GM12878 (cell line): ENCODE measurements at regions not wholly inside any gene's neighbourhood (a gene's known extent, or its start where the extent isn't known, plus 50 kb on each side); places are given as distances from the start of the nearest gene placed in this dataset.

Experiments
- ATAC-seq: fragments of 200-7000 bp; cut with Tn5 transposase; 3 replicates; pipeline ENCODE4 v1.9.1; 2020; ENCODE audit warnings: mild to moderate bottlenecking, moderate library complexity
- BruUV-seq: library from RNA; stranded (reverse); fragments of 400-500 nt; replicated peaks from 2 replicates; lab custom pipeline; 2021; lab: Mats Ljungman, UMichigan
- CTCF ChIA-PET: fragments of 300-600 bp; sonication (Branson Sonifier 250); formaldehyde crosslinking; extraction: SDS; loops from one replicate; lab custom pipeline; 2021; ENCODE audit warnings: inconsistent platforms; lab: Yijun Ruan, JAX
- POLR2A ChIA-PET: fragments of 350-600 bp; formaldehyde crosslinking; extraction: SDS; loops from one replicate; lab custom pipeline; 2021; ENCODE audit warnings: inconsistent platforms; lab: Charles Lee
- RAD21 ChIA-PET: fragments of 300-600 bp; sonication (Branson Sonifier 250); formaldehyde crosslinking; loops from one replicate; lab custom pipeline; 2023; ENCODE audit warnings: antibody characterized with exemption; ENCODE audit not compliant: unreplicated experiment; lab: Charles Lee
- SMC1A ChIA-PET: fragments of 300-600 bp; sonication (Branson Sonifier 250); formaldehyde crosslinking; loops from one replicate; lab custom pipeline; 2023; ENCODE audit not compliant: unreplicated experiment, uncharacterized antibody; lab: Charles Lee
- DNase-seq: peaks from one replicate; pipeline ENCODE4 v3.0.0-alpha.2; 2011; ENCODE audit warnings: low read depth, low spot score
- FAIRE-seq: peaks from 3 replicates; lab custom pipeline; 2011; peaks lifted over from hg19 to GRCh38; lab: Jason Lieb, UNC
- H2AFZ ChIP-seq: 2 replicates; pipeline ENCODE4 v1.6.0; 2011; ENCODE audit warnings: low read depth, low read length, control low read depth; ENCODE audit not compliant: control insufficient read depth
- H3K27ac ChIP-seq: 2 replicates; pipeline ENCODE4 v1.5.1; 2011; ENCODE audit warnings: control low read depth; ENCODE audit not compliant: control insufficient read depth, insufficient read depth
- H3K27me3 ChIP-seq, 2 experiments: replicated peaks in 1 of 2; 2 replicates each; pipeline versions ENCODE4 v1.6.0 to v1.6.1; 2011; ENCODE audit warnings: low read length in 1 of 2; ENCODE audit not compliant: control insufficient read depth in 2 of 2, insufficient read depth in 2 of 2
- H3K36me3 ChIP-seq, 2 experiments: 2 replicates each; pipeline ENCODE4 v1.5.1; 2011; ENCODE audit warnings: low read length in 1 of 2; ENCODE audit not compliant: control insufficient read depth in 2 of 2, insufficient read depth in 2 of 2
- H3K4me1 ChIP-seq: 2 replicates; pipeline ENCODE4 v1.6.1; 2011; ENCODE audit warnings: mild to moderate bottlenecking, low read length, moderate library complexity, mixed read lengths; ENCODE audit not compliant: control insufficient read depth, insufficient read depth
- H3K4me2 ChIP-seq: 2 replicates; pipeline ENCODE4 v1.6.0; 2011; ENCODE audit warnings: control low read depth; ENCODE audit not compliant: control insufficient read depth, insufficient read depth
- H3K4me3 ChIP-seq: fragments of 200-600 bp; sonication (generic); 2 replicates; pipeline ENCODE4 v1.5.1; 2016
- H3K79me2 ChIP-seq: 2 replicates; pipeline ENCODE4 v1.6.0; 2011; ENCODE audit warnings: low read length; ENCODE audit not compliant: control insufficient read depth, insufficient read depth
- H3K9ac ChIP-seq: 2 replicates; pipeline ENCODE4 v1.8.0; 2011; ENCODE audit warnings: low read length, control low read depth, mixed read lengths; ENCODE audit not compliant: control insufficient read depth, insufficient read depth
- H3K9me3 ChIP-seq: replicated peaks from 3 replicates; pipeline ENCODE4 v1.5.1; 2011; ENCODE audit warnings: mild to moderate bottlenecking, low read length; ENCODE audit not compliant: control insufficient read depth, insufficient read depth
- H4K20me1 ChIP-seq: 2 replicates; pipeline ENCODE4 v1.6.0; 2011; ENCODE audit not compliant: control insufficient read depth, insufficient read depth
- BMI1 ChIP-seq: fragments of 450-650 bp; IDR thresholded peaks from 2 replicates; pipeline ENCODE4 v1.6.1; 2016; ENCODE audit warnings: mild to moderate bottlenecking, moderate library complexity, borderline replicate concordance
- CBFB ChIP-seq: IDR thresholded peaks from 2 replicates; pipeline ENCODE4 v1.6.1; 2016; ENCODE audit warnings: antibody characterized with exemption, low read depth
- CREM ChIP-seq: IDR thresholded peaks from 2 replicates; pipeline ENCODE4 v1.6.1; 2014; ENCODE audit warnings: antibody characterized with exemption, low read depth
- EED ChIP-seq: sonication (generic); IDR thresholded peaks from 2 replicates; pipeline ENCODE4 v1.6.1; 2016; ENCODE audit warnings: antibody characterized with exemption, low read depth
- ETV6 ChIP-seq, 2 experiments: fragments of 450-650 bp in 1 of 2; IDR thresholded peaks in 1 of 2; conservative IDR thresholded peaks in 1 of 2; 2 replicates each; pipeline ENCODE4 v1.6.1; 2014; ENCODE audit warnings: antibody characterized with exemption in 1 of 2, borderline replicate concordance in 1 of 2, low read depth in 1 of 2, mild to moderate bottlenecking in 1 of 2, moderate library complexity in 1 of 2
- FOXM1 ChIP-seq: IDR thresholded peaks from 2 replicates; pipeline ENCODE4 v1.6.1; 2012; ENCODE audit warnings: low read depth, mild to moderate bottlenecking, inconsistent platforms, low read length, moderate library complexity
- IKZF1 ChIP-seq: fragments of 450-650 bp; conservative IDR thresholded peaks from 2 replicates; pipeline ENCODE4 v1.6.1; 2017; ENCODE audit warnings: antibody characterized with exemption, mild to moderate bottlenecking
- MEF2A ChIP-seq: IDR thresholded peaks from 2 replicates; pipeline ENCODE4 v1.6.1; 2011; ENCODE audit warnings: low read depth, mild to moderate bottlenecking, low read length, moderate library complexity; ENCODE audit not compliant: insufficient read depth
- MTA2 ChIP-seq: fragments of 450-650 bp; IDR thresholded peaks from 2 replicates; pipeline ENCODE4 v1.6.1; 2016; ENCODE audit warnings: low read depth, mild to moderate bottlenecking, moderate library complexity
- NFYB ChIP-seq: IDR thresholded peaks from 2 replicates; pipeline ENCODE4 v1.6.1; 2011; ENCODE audit warnings: low read depth, mild to moderate bottlenecking, low read length, improper control_type of control experiment, moderate library complexity; ENCODE audit not compliant: insufficient read depth
- RUNX3 ChIP-seq: IDR thresholded peaks from 2 replicates; pipeline ENCODE4 v1.6.1; 2012; ENCODE audit warnings: low read length, inconsistent platforms
- SUZ12 ChIP-seq: fragments of 200-600 bp; sonication (generic); IDR thresholded peaks from one replicate; pipeline ENCODE4 v1.6.1; 2018; ENCODE audit warnings: antibody characterized with exemption, mild to moderate bottlenecking; ENCODE audit not compliant: unreplicated experiment
- TARDBP ChIP-seq: IDR thresholded peaks from 2 replicates; pipeline ENCODE4 v1.6.1; 2016; ENCODE audit warnings: borderline replicate concordance
- TCF7 ChIP-seq: IDR thresholded peaks from 2 replicates; pipeline ENCODE4 v1.6.1; 2014; ENCODE audit warnings: antibody characterized with exemption, borderline replicate concordance
- YBX1 ChIP-seq: fragments of 450-650 bp; IDR thresholded peaks from 2 replicates; pipeline ENCODE4 v1.6.1; 2016; ENCODE audit warnings: antibody characterized with exemption
- ZNF384 ChIP-seq: IDR thresholded peaks from 2 replicates; pipeline ENCODE4 v1.6.1; 2012; ENCODE audit warnings: low read depth, mild to moderate bottlenecking, low read length, improper control_type of control experiment, borderline replicate concordance
- WGBS: methylation state at CpG from one replicate; pipeline ENCODE4 v1.1.6; 2016; ENCODE audit warnings: low lambda C conversion rate; ENCODE audit not compliant: insufficient replicate concordance, insufficient coverage; ENCODE audit errors: missing lambda C conversion rate; 5-methylcytosine and 5-hydroxymethylcytosine counted together
- in situ Hi-C: fragments of 300-500 bp; cut with MboI; formaldehyde crosslinking; loops from 9 replicates; pipeline ENCODE4 v1.14.3; 2018; ENCODE audit warnings: mixed read lengths
- intact Hi-C: fragments of 100-400 bp; cut with micrococcal nuclease; formaldehyde crosslinking; loops from one replicate; pipeline ENCODE4 v1.14.2; 2022; ENCODE audit not compliant: unreplicated experiment

DNA sequence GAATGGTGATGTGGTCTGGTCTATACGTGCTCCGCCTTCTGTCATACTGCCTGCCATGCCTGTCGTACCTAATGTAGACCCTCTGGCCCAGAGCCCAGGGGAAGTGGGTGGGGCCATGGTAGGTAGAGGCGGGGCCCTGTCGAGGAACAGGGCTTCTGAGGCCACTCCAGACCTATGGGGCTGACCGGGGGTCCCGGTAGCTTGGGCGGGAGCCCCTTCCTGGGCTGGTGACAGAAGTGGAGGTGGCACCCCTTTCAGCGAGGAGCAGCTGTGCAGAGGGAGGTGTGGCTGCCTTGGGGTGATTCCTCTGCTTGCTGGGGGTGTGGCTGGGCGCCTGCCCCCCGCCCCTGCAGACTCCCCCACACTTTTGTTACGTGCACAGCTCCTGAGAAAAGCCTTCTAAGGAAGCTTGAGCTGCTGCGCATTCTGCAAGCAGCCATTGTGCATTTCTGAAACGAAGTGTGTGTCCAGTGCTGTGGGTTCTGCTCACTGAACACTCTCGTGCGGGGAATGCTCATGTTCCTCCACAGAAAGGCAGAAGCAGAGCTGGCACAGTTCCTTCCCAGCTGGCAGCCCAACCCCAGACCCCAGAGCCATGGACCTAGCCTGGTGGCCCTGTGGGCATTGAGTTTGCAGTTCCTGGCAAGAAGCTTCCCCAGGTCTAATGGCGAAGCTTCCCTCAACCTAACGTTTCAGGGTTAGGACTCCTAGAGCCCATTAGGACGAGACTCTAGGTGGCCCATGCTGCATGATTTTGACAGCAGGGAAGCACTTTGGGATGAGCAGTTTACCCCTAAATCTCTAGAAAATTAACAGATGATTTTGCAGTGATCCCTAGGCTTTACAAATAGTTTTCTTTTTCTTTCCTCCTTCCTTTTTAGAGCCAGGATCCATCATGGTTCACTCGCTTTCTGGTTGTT is 72.7 kb upstream of the HGFAC start (continued):
- no peak for TF ChIP-seq ZNF384

DNA sequence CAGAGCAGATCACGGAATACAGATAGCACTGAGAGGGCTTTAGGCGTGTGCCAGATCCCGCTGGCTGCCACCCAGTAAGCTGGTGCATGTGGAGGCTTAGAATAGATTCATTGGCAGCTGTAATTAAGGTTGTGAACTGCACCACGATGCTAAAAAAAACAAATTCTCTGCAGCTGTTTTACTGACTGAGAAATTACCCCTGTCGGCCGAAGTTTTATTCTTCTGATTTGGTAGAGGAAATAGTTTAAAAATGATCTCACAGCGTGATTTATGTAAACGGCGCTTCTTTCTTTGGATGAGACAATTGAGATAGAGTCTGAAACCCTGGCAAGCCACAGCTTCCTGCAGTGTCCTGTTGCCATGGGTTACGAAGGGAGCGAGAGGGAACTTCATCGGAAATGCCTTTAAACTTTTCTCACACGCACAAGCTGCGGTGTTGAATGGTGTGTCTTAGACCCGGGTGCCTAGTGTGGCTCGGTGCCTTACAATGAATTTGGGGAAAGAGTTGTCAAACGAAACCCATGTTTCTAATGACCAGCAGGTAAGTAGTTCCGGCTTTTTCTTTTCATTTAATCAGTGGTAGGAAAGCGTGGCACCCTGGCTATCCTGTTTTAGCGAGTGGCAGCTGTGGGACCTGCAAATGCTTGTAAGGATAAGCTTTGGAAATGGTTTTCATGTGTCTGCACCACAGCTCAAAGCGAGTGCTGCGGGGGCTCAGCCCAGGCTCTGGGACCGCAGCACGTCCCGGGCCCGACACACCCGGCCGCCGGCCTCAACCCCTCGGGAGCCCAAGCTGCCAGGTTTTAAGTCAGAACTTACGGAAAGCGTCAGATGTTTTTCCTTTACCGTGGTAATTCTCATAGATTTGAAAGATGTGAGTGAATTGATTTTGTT is 71.7 kb upstream of the HGFAC start:
- ChIA-PET CTCF (interaction anchor here (0.6 to 2.5 kb wide), 8 partner anchors 9 to 110 kb away, joined by 3 to 10 read pairs (median 4); partner anchors contain the start of gene HGFAC), RAD21 (interaction anchor here (1.5 kb wide), 1 partner anchor 229 kb away, joined by 3 read pairs; no protein-coding TSS in a partner anchor)
- in situ Hi-C loops: no loop called here
- Histone ChIP-seq H3K27me3 (peaks cover 0 to 2% of the 10 kb centered on the region in 2 experiments; a peak in 1 of 4 replicates), H3K79me2 (no peaks in the 10 kb centered on the region)
- TF ChIP-seq EED: peak; percentile 59; the same call in 1 of the 2 replicates
- TF ChIP-seq YBX1: no peak
- TF ChIP-seq FOXM1: no peak
- peak in 1 of 2 experiments; percentile 76; a peak in 2 of 4 replicates for TF ChIP-seq ETV6 (conservative IDR thresholded peaks at IDR 0.05 in 1 of 2, IDR thresholded peaks at IDR 0.05 in 1 of 2; ENCODE audit: borderline replicate concordance in 1 of 2, low read depth in 1 of 2)
- TF ChIP-seq CREM: 0 out of 2 replicates have a peak, but pooled peaks have one; percentile 9
- no peak for TF ChIP-seq TARDBP
- TF ChIP-seq MTA2: no peak
- no peak for TF ChIP-seq MEF2A
- no peak for TF ChIP-seq SUZ12
- TF ChIP-seq BMI1: peak; percentile 70
- TF ChIP-seq IKZF1: 0 out of 2 replicates have a peak, but pooled peaks have one; percentile 20
- no peak for TF ChIP-seq NFYB
- no peak for TF ChIP-seq TCF7
- no peak for TF ChIP-seq CBFB
- peak; percentile 65 for TF ChIP-seq RUNX3
- TF ChIP-seq, all 136 proteins: peak for 6
- Histone ChIP-seq H3K9ac (no peak overlapping the region), H3K9me3 (no peaks in the 10 kb centered on the region), H3K27ac (no peak overlapping the region), H3K36me3 (no peaks in the 10 kb centered on the region), H3K4me3 (peak overlapping the region; percentile 2; the same call in 1 of the 2 replicates), H3K4me2 (peak overlapping the region; percentile 21), H2AFZ (no peak overlapping the region), H3K4me1 (peaks cover 21% of the 10 kb centered on the region), H4K20me1 (no peaks in the 10 kb centered on the region)
- ChIA-PET POLR2A (interaction anchor here (0.8 kb wide), 1 partner anchor 15 kb away, joined by 3 read pairs; no protein-coding TSS in a partner anchor), SMC1A (interaction anchor here (1.1 to 2.9 kb wide), 5 partner anchors 15 to 24 kb away, joined by 3 to 14 read pairs (median 10); no protein-coding TSS in a partner anchor)
- intact Hi-C loops: no loop called here
- TSS peak; percentile 88 for BruUV-seq
- ATAC-seq (peak; percentile 9; the same call in 2 of the 3 replicates), DNase-seq (no peak), FAIRE-seq (peak; percentile 47)
- 44% methylated on average over 33 of the region's 33 CpGs for WGBS
